ENCODE measurements at regions not wholly inside any gene's neighbourhood (a gene's known extent, or its start where the extent isn't known, plus 50 kb on each side); places are given as distances from the start of the nearest gene placed in this dataset.

DNA sequence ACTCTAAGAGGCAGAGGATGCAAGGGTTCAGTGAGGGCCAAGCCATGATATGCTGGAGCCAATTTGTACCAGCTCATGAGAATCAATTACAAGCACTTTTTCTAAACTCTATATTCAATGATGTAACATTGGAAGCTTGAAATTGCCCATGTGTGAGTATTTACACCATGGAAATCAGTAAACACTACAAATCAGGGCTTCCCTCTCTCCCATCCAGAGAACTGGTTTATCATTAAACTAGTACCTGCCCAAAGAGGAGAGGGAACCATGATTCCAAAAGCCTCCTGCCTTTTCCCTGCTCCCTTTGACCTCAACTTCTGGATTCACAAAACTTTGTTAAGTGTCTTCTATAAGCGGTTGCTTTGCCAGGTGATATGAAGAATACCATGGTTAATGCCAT is 52.5 kb upstream of the BICC1 start:
- H3K4me1 Mint-ChIP-seq: no peaks in the 10 kb centered on the region
- no peak overlapping the region for H3K4me3 Mint-ChIP-seq
- H3K27ac Mint-ChIP-seq: no peak overlapping the region
- H4K20me1 ChIP-seq (replicated peaks; ENCODE audit: insufficient read depth): no peaks in the 10 kb centered on the region
- H3K27ac ChIP-seq (ENCODE audit: low read depth): no peak overlapping the region
- H3K9me3 Mint-ChIP-seq: peaks cover 12% of the 10 kb centered on the region
- TF ChIP-seq EZH2phosphoT487 (IDR thresholded peaks at IDR 0.05; ENCODE audit: unreplicated experiment) (no peak), ZNF331 (CRISPR knock-in tag; IDR thresholded peaks at IDR 0.05; ENCODE audit: low read depth) (no peak), ZNF114 (CRISPR knock-in tag; IDR thresholded peaks at IDR 0.05) (no peak), NANOG (IDR thresholded peaks at IDR 0.05; ENCODE audit: borderline replicate concordance) (no peak), STAT1 (IDR thresholded peaks at IDR 0.05; ENCODE audit: unreplicated experiment) (no peak), POLR2AphosphoS5 (IDR thresholded peaks at IDR 0.05; ENCODE audit: low read depth) (no peak), JUNB (IDR thresholded peaks at IDR 0.05; ENCODE audit: unreplicated experiment) (no peak)
- TF ChIP-seq, protein P1, sequence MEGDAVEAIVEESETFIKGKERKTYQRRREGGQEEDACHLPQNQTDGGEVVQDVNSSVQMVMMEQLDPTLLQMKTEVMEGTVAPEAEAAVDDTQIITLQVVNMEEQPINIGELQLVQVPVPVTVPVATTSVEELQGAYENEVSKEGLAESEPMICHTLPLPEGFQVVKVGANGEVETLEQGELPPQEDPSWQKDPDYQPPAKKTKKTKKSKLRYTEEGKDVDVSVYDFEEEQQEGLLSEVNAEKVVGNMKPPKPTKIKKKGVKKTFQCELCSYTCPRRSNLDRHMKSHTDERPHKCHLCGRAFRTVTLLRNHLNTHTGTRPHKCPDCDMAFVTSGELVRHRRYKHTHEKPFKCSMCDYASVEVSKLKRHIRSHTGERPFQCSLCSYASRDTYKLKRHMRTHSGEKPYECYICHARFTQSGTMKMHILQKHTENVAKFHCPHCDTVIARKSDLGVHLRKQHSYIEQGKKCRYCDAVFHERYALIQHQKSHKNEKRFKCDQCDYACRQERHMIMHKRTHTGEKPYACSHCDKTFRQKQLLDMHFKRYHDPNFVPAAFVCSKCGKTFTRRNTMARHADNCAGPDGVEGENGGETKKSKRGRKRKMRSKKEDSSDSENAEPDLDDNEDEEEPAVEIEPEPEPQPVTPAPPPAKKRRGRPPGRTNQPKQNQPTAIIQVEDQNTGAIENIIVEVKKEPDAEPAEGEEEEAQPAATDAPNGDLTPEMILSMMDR (conservative IDR thresholded peaks at IDR 0.05; ENCODE audit: low read depth in 2 of 2): no peak
- TF ChIP-seq, protein P2, sequence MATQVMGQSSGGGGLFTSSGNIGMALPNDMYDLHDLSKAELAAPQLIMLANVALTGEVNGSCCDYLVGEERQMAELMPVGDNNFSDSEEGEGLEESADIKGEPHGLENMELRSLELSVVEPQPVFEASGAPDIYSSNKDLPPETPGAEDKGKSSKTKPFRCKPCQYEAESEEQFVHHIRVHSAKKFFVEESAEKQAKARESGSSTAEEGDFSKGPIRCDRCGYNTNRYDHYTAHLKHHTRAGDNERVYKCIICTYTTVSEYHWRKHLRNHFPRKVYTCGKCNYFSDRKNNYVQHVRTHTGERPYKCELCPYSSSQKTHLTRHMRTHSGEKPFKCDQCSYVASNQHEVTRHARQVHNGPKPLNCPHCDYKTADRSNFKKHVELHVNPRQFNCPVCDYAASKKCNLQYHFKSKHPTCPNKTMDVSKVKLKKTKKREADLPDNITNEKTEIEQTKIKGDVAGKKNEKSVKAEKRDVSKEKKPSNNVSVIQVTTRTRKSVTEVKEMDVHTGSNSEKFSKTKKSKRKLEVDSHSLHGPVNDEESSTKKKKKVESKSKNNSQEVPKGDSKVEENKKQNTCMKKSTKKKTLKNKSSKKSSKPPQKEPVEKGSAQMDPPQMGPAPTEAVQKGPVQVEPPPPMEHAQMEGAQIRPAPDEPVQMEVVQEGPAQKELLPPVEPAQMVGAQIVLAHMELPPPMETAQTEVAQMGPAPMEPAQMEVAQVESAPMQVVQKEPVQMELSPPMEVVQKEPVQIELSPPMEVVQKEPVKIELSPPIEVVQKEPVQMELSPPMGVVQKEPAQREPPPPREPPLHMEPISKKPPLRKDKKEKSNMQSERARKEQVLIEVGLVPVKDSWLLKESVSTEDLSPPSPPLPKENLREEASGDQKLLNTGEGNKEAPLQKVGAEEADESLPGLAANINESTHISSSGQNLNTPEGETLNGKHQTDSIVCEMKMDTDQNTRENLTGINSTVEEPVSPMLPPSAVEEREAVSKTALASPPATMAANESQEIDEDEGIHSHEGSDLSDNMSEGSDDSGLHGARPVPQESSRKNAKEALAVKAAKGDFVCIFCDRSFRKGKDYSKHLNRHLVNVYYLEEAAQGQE (IDR thresholded peaks at IDR 0.05; ENCODE audit: unreplicated experiment): no peak
- H3K4me1 ChIP-seq (ENCODE audit: insufficient read depth): no peaks in the 10 kb centered on the region
- H3K27me3 ChIP-seq (ENCODE audit: insufficient read depth): no peaks in the 10 kb centered on the region
- no peaks in the 10 kb centered on the region for H3K36me3 ChIP-seq (ENCODE audit: insufficient read depth)
- 0 out of 2 replicates have a peak, but pooled peaks cover 4% of the 10 kb centered on the region for H3K9me2 ChIP-seq (ENCODE audit: insufficient read depth)
- H3K27me3 Mint-ChIP-seq (ENCODE audit: insufficient read depth, low read depth, poor library complexity): peaks cover 4% of the 10 kb centered on the region
- no peak overlapping the region for H2AFZ ChIP-seq
- DNase-seq (ENCODE audit: low spot score) (no peak), ATAC-seq (no peak)
- no peak overlapping the region for H3K4me3 ChIP-seq
- H3F3A ChIP-seq (replicated peaks; ENCODE audit: low read depth): no peaks in the 10 kb centered on the region
- no peaks in the 10 kb centered on the region for H3K79me2 ChIP-seq (replicated peaks; ENCODE audit: insufficient read depth)
- peaks cover 5% of the 10 kb centered on the region for H3K36me3 Mint-ChIP-seq (ENCODE audit: low read depth)
- H3K4me2 ChIP-seq: no peak overlapping the region

DNA sequence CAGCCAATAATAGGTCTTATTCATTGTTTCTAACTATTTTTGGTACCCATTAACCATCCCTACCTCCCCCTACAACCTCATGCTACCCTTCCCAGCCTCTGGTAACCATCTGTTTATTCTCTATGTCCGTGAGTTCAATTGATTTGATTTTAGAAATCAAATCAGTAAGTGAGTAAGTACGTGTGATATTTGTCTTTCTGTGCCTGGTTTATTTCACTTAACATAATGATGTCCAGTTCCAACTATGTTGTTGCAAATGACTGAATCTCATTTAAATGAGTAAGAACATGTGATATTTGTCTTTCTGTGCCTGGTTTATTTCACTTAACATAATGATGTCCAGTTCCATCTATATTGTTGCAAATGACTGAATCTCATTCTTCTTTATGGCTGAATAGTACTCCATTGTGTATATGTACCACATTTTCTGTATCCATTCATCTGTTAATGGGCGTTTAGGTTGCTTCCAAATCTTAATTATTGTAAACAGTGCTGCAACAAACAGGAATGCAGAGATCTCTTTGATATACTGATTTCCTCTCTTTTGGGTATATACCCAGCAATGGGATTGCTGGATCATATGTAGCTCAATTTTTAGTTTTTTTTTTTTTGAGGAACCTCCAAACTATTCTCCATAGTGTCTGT is 49.7 kb upstream of the BICC1 start:
- no peaks in the 10 kb centered on the region for H3K4me1 ChIP-seq (ENCODE audit: insufficient read depth)
- H2AFZ ChIP-seq: no peak overlapping the region
- H3K27ac ChIP-seq (ENCODE audit: low read depth): no peak overlapping the region
- H3K79me2 ChIP-seq (replicated peaks; ENCODE audit: insufficient read depth): no peaks in the 10 kb centered on the region
- no peak overlapping the region for H3K4me3 ChIP-seq
- no peaks in the 10 kb centered on the region for H3K36me3 ChIP-seq (ENCODE audit: insufficient read depth)
- peaks cover 4% of the 10 kb centered on the region for H3K27me3 Mint-ChIP-seq (ENCODE audit: insufficient read depth, low read depth, poor library complexity)
- no peaks in the 10 kb centered on the region for H3K27me3 ChIP-seq (ENCODE audit: insufficient read depth)
- no peak overlapping the region for H3K4me2 ChIP-seq
- peaks cover 12% of the 10 kb centered on the region for H3K9me3 Mint-ChIP-seq
- ATAC-seq (no peak), DNase-seq (ENCODE audit: low spot score) (no peak)
- peaks cover 5% of the 10 kb centered on the region for H3K36me3 Mint-ChIP-seq (ENCODE audit: low read depth)
- 0 out of 2 replicates have a peak, but pooled peaks cover 4% of the 10 kb centered on the region for H3K9me2 ChIP-seq (ENCODE audit: insufficient read depth)
- no peaks in the 10 kb centered on the region for H3K4me1 Mint-ChIP-seq
- no peaks in the 10 kb centered on the region for H4K20me1 ChIP-seq (replicated peaks; ENCODE audit: insufficient read depth)
- no peak overlapping the region for H3K27ac Mint-ChIP-seq
- H3K4me3 Mint-ChIP-seq: no peak overlapping the region
- no peaks in the 10 kb centered on the region for H3F3A ChIP-seq (replicated peaks; ENCODE audit: low read depth)
- TF ChIP-seq CREB1 (CRISPR knock-in tag; IDR thresholded peaks at IDR 0.05; ENCODE audit: low read depth) (no peak), POLR2AphosphoS5 (IDR thresholded peaks at IDR 0.05; ENCODE audit: low read depth) (no peak), STAT1 (IDR thresholded peaks at IDR 0.05; ENCODE audit: unreplicated experiment) (no peak), ZNF114 (CRISPR knock-in tag; IDR thresholded peaks at IDR 0.05) (no peak), JUNB (IDR thresholded peaks at IDR 0.05; ENCODE audit: unreplicated experiment) (no peak), EZH2 (IDR thresholded peaks at IDR 0.05; ENCODE audit: low read depth, unreplicated experiment) (no peak), EZH2phosphoT487 (IDR thresholded peaks at IDR 0.05; ENCODE audit: unreplicated experiment) (no peak), ZNF331 (CRISPR knock-in tag; IDR thresholded peaks at IDR 0.05; ENCODE audit: low read depth) (no peak), NANOG (IDR thresholded peaks at IDR 0.05; ENCODE audit: borderline replicate concordance) (no peak)
- TF ChIP-seq, protein P2 (IDR thresholded peaks at IDR 0.05; ENCODE audit: unreplicated experiment): no peak
- TF ChIP-seq, protein P3, sequence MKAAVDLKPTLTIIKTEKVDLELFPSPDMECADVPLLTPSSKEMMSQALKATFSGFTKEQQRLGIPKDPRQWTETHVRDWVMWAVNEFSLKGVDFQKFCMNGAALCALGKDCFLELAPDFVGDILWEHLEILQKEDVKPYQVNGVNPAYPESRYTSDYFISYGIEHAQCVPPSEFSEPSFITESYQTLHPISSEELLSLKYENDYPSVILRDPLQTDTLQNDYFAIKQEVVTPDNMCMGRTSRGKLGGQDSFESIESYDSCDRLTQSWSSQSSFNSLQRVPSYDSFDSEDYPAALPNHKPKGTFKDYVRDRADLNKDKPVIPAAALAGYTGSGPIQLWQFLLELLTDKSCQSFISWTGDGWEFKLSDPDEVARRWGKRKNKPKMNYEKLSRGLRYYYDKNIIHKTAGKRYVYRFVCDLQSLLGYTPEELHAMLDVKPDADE (IDR thresholded peaks at IDR 0.05): no peak

All from GM23338 (cell line).